BLaER1 treated with 17β-estradiol and CSF1 and Interleukin-3, amounts not matched to agents 10 nM and 100 nM (cell line): ENCODE measurements at regions not wholly inside any gene's neighbourhood (a gene's known extent, or its start where the extent isn't known, plus 50 kb on each side); places are given as distances from the start of the nearest gene placed in this dataset.
"Not testable (repeated sequence)": the region's sequence is repeated elsewhere in the genome, so short reads cannot be mapped to it uniquely, and the experiment has no call there.

Experiments
- H3K27ac ChIP-seq, 11 experiments: shearing (Covaris generic); formaldehyde crosslinking; 2 replicates each; pipeline ENCODE4 v1.8.1; 2022
- H3K27me3 ChIP-seq, 11 experiments: shearing (Covaris generic); formaldehyde crosslinking; 2 replicates each; pipeline ENCODE4 v1.8.1; 2022
- H3K36me3 ChIP-seq, 11 experiments: shearing (Covaris generic); formaldehyde crosslinking; 2 replicates each; pipeline ENCODE4 v1.8.1; 2022
- H3K4me1 ChIP-seq, 10 experiments: shearing (Covaris generic); formaldehyde crosslinking; 2 replicates each; pipeline ENCODE4 v1.8.1; 2022
- H3K4me2 ChIP-seq, 11 experiments: shearing (Covaris generic); formaldehyde crosslinking; 2 replicates each; pipeline ENCODE4 v1.8.1; 2022
- H3K4me3 ChIP-seq, 10 experiments: shearing (Covaris generic); formaldehyde crosslinking; 2 replicates each; pipeline ENCODE4 v1.8.1; 2022
- H3K9ac ChIP-seq, 11 experiments: shearing (Covaris generic); formaldehyde crosslinking; 2 replicates each; pipeline ENCODE4 v1.8.1; 2022
- H3K9me3 ChIP-seq, 11 experiments: shearing (Covaris generic); formaldehyde crosslinking; replicated peaks in 1 of 11; 2 replicates each; pipeline ENCODE4 v1.8.1; 2022
- H4K20me1 ChIP-seq, 11 experiments: shearing (Covaris generic); formaldehyde crosslinking; 2 replicates each; pipeline ENCODE4 v1.8.1; 2022
- Cebpa-rat ChIP-seq, 11 experiments: shearing (Covaris generic); IDR thresholded peaks; 2 replicates each; pipeline ENCODE4 v1.8.1; 2022

DNA sequence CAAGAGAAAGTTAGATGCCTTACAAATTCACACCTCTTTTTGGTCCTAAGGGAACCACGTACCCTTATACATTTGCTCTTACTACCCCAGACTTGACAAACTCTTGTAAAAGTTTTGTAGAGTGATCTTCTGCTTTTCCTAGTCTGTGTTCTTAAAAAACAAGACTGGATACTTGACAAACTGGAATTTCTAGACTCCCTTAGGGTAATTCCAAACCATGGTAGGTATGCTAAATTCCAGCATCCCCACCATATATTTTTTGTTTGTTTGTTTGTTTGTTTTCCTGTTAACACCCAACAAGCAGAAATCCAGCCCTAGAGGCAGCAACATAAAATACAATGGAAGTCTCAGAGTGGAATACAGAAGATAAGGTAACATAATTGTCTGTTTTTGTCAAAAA, 280.7 kb upstream of the NR2F2 start:
- Histone ChIP-seq H3K27ac (no peak overlapping the region), H3K4me1 (peaks cover 15 to 52% (median 17%) of the 10 kb centered on the region in 10 experiments), H3K9ac (no peak overlapping the region), H3K9me3 (peaks cover 0 to 6% (median 0%) of the 10 kb centered on the region in 11 experiments; a peak in 4 of 22 replicates), H3K36me3 (no peaks in the 10 kb centered on the region), H3K4me2 (no peak overlapping the region), H3K27me3 (peaks cover 0 to 33% (median 5%) of the 10 kb centered on the region in 11 experiments; a peak in 8 of 22 replicates), H3K4me3 (no peak overlapping the region), H4K20me1 (no peaks in the 10 kb centered on the region; a peak in 1 of 22 replicates)
- TF ChIP-seq Cebpa-rat (IDR thresholded peaks at IDR 0.05), result no peak

DNA sequence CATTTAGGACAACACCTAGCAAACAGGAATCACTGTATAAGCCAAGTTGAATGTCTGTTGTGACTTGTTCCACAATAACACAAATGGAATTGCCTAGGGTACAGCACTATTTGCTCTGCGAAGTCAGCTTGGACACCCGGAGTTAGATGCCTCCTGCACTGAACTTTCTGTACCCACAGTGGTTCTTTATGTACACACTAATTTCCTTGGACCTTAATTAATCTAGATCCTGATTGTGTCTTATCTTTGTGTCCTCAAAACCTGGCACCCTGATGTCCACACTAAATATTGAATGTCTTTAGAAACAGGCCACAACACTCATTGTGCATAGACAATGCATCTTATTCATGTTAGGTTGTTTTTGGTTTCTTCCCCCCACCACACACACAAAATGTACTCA, 278.9 kb upstream of the NR2F2 start:
- H4K20me1 ChIP-seq, result no peaks in the 10 kb centered on the region; a peak in 1 of 22 replicates
- no peak overlapping the region for H3K4me3 ChIP-seq
- H3K36me3 ChIP-seq, result no peaks in the 10 kb centered on the region
- no peak for TF ChIP-seq Cebpa-rat (IDR thresholded peaks at IDR 0.05)
- H3K4me2 ChIP-seq, result no peak overlapping the region
- peaks cover 11 to 43% (median 16%) of the 10 kb centered on the region in 10 experiments for H3K4me1 ChIP-seq
- peaks cover 0 to 33% (median 5%) of the 10 kb centered on the region in 11 experiments; a peak in 8 of 22 replicates for H3K27me3 ChIP-seq
- H3K9ac ChIP-seq, result no peak overlapping the region
- H3K27ac ChIP-seq, result no peak overlapping the region
- H3K9me3 ChIP-seq, result peaks cover 0 to 8% (median 0%) of the 10 kb centered on the region in 11 experiments; a peak in 6 of 22 replicates

DNA sequence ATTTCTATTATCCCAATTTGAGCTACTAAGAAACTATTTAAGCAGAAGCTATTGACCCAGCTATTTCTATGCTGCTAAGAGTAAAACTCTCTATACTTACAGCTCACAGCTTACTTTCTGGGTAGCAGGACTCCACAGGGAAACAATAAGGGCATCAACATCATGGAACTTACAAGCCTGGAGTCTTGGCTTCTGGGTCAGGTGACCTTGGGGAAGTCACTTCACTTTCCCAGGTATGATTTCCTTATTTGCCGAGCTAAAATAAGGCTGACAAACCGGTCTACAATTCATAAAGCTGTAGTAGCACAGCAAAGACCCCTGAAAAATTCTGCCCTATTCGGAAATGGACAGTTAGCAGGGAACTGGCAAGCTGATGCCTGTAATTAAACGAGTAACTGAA, 278.3 kb upstream of the NR2F2 start:
- Histone ChIP-seq H3K9me3 (peaks cover 0 to 13% (median 0%) of the 10 kb centered on the region in 11 experiments; a peak in 6 of 22 replicates), H3K9ac (no peak overlapping the region), H3K36me3 (no peaks in the 10 kb centered on the region), H3K27me3 (peaks cover 0 to 33% (median 5%) of the 10 kb centered on the region in 11 experiments; a peak in 8 of 22 replicates), H3K4me3 (no peak overlapping the region), H3K27ac (no peak overlapping the region), H3K4me2 (no peak overlapping the region), H3K4me1 (peaks cover 8 to 43% (median 10%) of the 10 kb centered on the region in 10 experiments), H4K20me1 (no peaks in the 10 kb centered on the region; a peak in 1 of 22 replicates)
- TF ChIP-seq Cebpa-rat (IDR thresholded peaks at IDR 0.05), result no peak

DNA sequence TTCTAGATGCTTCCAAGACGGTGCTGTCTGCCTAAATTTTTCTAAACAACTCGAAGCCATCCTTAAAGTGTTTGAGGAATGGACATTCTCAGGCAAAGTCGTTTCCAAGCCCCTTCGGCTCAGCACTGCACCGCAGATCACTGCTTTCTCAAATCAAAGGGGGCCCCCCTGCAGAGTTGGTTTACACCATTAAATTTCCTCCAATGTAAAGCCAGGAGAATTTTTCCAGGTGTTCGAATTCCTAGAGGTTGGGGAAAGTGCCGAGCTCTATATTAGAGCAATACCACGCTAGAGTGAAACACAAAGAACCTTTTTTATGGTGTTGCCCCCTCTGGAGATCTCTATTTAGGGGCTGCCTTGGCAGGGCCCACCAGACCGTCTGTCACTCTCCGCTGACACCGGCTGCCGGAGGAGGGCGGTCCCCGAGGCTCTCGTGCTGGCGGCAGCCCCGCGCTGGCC, 277.9 kb upstream of the NR2F2 start:
- Histone ChIP-seq H3K36me3 (no peaks in the 10 kb centered on the region), H3K4me2 (no peak overlapping the region), H3K9me3 (peaks cover 0 to 13% (median 0%) of the 10 kb centered on the region in 11 experiments; a peak in 6 of 22 replicates), H4K20me1 (no peaks in the 10 kb centered on the region; a peak in 1 of 22 replicates), H3K27ac (no peak overlapping the region), H3K9ac (no peak overlapping the region), H3K4me1 (peaks cover 6 to 43% (median 9%) of the 10 kb centered on the region in 10 experiments), H3K27me3 (peaks cover 0 to 33% (median 5%) of the 10 kb centered on the region in 11 experiments; a peak in 8 of 22 replicates), H3K4me3 (no peak overlapping the region)
- TF ChIP-seq Cebpa-rat (IDR thresholded peaks at IDR 0.05), result no peak

DNA sequence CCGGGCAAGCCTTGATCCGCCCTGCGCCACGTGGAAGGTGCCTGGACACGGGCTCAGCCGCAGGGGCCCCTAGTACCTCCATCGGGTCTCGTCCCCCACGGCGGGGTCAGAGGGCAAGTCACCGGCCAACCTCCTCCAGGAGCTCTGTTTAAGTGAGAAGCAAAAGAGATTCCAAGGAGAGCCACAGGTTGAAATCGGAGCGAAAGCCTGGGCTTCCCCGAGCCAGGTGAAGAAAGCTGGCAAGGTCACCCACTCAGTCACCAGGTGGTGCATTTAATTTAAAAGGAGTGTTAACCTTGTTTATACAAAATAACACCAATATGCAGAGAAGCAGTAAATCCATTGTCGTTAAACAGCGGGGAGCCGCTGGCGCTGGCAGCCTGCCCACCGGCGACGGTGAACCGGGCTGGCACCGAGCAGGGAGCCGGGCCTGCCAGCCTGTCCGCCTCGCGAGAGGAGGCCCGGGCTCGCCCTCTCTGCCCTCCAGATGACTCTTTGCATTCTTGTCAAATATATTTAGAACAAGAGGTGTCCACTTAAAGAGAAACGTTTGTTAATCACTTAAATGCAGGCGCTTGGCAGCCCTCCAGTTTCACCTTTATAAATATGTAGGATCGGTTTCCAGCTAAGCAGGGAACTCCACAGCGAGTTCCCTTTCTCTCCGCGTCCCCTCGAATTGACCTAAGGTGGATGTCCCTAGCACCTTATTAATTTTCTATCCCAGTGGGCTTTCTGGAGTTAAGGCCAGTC, 277.3 kb upstream of the NR2F2 start:
- peak overlapping the region in 3 of 11 experiments; percentile 16 to 54 (median 51); a peak in 5 of 22 replicates for H3K4me2 ChIP-seq
- peaks cover 0 to 13% (median 0%) of the 10 kb centered on the region in 11 experiments; a peak in 6 of 22 replicates for H3K9me3 ChIP-seq
- H3K4me3 ChIP-seq, result no peak overlapping the region
- no peak for TF ChIP-seq Cebpa-rat (IDR thresholded peaks at IDR 0.05)
- peaks cover 9 to 43% (median 11%) of the 10 kb centered on the region in 10 experiments; a peak in 19 of 20 replicates for H3K4me1 ChIP-seq
- no peak overlapping the region for H3K27ac ChIP-seq
- peaks cover 0 to 33% (median 5%) of the 10 kb centered on the region in 11 experiments; a peak in 8 of 22 replicates for H3K27me3 ChIP-seq
- H3K9ac ChIP-seq, result peak overlapping the region in 1 of 11 experiments; percentile 23; a peak in 1 of 22 replicates
- no peaks in the 10 kb centered on the region for H3K36me3 ChIP-seq
- H4K20me1 ChIP-seq, result no peaks in the 10 kb centered on the region; a peak in 1 of 22 replicates

DNA sequence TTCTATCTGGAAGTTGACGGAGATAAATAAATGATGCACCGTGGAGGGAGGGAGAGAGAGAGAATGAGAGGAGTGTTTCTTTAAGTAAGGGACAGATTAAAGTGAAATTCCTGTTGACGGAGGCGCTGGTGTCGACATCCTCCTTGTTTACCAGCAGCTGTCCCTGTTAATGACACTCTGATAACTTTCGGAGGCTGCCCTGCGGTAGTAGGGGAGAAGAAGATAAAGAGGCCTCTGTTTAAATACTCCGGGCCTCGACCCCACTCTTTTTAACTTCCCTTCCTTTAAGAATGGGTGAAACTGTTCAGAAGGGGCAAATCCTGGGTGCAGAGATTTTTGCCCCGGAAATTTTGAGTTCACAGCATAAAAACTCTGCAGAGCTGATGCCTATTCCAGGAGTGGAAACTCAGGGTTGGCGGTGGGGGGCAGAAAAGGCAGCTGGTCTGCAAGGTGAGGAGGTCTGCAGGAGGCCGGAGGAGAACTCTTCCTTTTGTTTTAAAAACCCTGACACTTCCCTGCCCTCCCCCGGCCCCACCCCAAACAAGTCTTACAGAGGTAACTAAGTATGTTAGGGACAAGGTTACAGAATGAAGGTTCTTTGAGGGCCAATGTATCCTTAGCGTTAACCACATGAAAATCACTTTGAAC, 276.6 kb upstream of the NR2F2 start:
- H3K27ac ChIP-seq, result no peak overlapping the region
- TF ChIP-seq Cebpa-rat (IDR thresholded peaks at IDR 0.05), result no peak
- H3K36me3 ChIP-seq, result no peaks in the 10 kb centered on the region
- H3K4me1 ChIP-seq, result peaks cover 14 to 42% (median 17%) of the 10 kb centered on the region in 10 experiments; a peak in 19 of 20 replicates
- H3K4me2 ChIP-seq, result peak overlapping the region in 3 of 11 experiments; percentile 16 to 54 (median 51); a peak in 6 of 22 replicates
- peaks cover 0 to 27% (median 5%) of the 10 kb centered on the region in 11 experiments; a peak in 8 of 22 replicates for H3K27me3 ChIP-seq
- H3K4me3 ChIP-seq, result no peak overlapping the region
- peaks cover 0 to 13% (median 0%) of the 10 kb centered on the region in 11 experiments; a peak in 6 of 22 replicates for H3K9me3 ChIP-seq
- no peaks in the 10 kb centered on the region; a peak in 1 of 22 replicates for H4K20me1 ChIP-seq
- H3K9ac ChIP-seq, result peak overlapping the region in 1 of 11 experiments; percentile 23; a peak in 1 of 22 replicates

DNA sequence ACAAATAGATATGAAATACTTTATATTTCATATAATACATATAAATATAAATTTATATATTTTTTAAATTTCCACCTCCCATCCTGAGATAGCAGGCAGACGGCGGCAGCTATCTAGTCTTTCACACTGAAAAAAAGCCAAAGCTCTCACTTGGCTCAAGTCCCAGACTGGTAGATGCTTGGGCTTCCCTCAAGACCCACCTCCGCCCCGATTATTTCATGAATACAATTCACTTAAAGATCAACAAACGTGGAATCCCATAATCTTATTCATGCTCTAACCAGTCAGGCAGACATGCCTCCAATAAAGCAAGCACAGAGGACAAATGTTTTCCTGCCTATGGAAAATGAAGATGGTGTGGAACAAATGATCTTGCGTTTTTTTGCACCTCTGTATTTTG, 275.9 kb upstream of the NR2F2 start:
- Histone ChIP-seq H3K4me2 (no peak overlapping the region), H3K9ac (no peak overlapping the region), H4K20me1 (no peaks in the 10 kb centered on the region; a peak in 1 of 22 replicates), H3K27me3 (peaks cover 0 to 26% (median 5%) of the 10 kb centered on the region in 11 experiments; a peak in 8 of 22 replicates), H3K4me1 (peaks cover 17 to 45% (median 22%) of the 10 kb centered on the region in 10 experiments; a peak in 19 of 20 replicates), H3K4me3 (no peak overlapping the region), H3K36me3 (no peaks in the 10 kb centered on the region), H3K9me3 (peaks cover 0 to 13% (median 0%) of the 10 kb centered on the region in 11 experiments; a peak in 6 of 22 replicates), H3K27ac (no peak overlapping the region)
- no peak for TF ChIP-seq Cebpa-rat (IDR thresholded peaks at IDR 0.05)

DNA sequence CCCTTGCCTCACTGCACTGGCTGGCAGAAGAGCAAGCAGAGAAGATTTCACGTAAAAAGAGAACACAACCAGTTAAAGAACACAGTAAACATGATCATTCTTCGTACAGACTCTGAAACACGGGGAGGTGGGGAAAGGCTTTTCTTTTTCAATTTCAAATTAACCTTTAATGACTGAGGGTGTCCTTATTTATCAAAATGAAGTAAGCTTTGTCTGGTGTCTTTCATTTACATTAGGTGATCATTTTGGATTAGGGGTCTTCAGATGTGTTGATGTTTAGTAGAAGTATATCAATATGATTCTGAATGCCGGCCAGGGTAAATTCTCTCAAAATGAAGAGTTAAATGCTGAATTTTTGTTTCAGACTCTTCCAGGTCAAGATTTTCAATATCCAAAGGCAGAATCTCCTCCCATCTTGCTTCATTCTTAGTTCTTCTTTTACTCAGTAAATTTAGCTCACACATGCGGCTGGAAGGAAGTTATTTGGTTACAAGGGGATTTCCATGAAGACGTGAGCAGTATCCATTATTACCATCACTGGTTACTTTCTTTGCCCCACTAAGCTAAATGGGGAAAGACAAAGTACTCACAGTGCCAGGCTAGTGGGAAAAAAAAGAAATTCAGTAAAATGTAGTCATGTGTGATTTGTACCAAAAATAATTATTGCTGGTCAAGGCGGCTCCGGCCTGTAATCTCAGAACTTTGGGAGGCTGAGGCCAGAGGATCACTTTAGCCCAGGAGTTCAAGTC, 272.2 kb upstream of the NR2F2 start:
- peak overlapping the region in 4 of 11 experiments; percentile 50 to 76 (median 72); a peak in 8 of 22 replicates for H3K9ac ChIP-seq
- no peaks in the 10 kb centered on the region for H4K20me1 ChIP-seq
- H3K27me3 ChIP-seq, result peaks cover 0 to 11% (median 5%) of the 10 kb centered on the region in 11 experiments; a peak in 8 of 22 replicates

DNA sequence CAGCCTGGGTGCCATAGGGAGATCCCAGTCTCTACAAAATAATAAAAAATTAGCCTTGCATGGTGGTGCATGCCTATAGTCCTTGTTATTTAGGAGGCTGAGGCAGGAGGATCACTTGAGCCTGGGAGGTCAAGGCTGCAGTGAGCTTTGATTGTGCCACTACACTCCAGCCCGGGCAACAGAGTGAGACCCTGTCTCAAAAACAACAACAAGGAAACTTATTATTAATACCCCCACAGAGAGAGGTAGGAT, 271.7 kb upstream of the NR2F2 start:
- peak overlapping the region; percentile 29 to 76 (median 56) for H3K4me2 ChIP-seq
- H3K4me1 ChIP-seq, result peaks cover 17 to 50% (median 23%) of the 10 kb centered on the region in 10 experiments; a peak in 19 of 20 replicates
- H3K9me3 ChIP-seq, result peaks cover 0 to 23% (median 0%) of the 10 kb centered on the region in 11 experiments; a peak in 7 of 22 replicates
- H3K9ac ChIP-seq, result peak overlapping the region in 4 of 11 experiments; percentile 50 to 70 (median 63); a peak in 8 of 22 replicates
- not testable (repeated sequence) for H3K4me3 ChIP-seq, H3K27me3 ChIP-seq, H4K20me1 ChIP-seq, H3K36me3 ChIP-seq
- peak overlapping the region; percentile 20 to 95 (median 64); a peak in 18 of 22 replicates for H3K27ac ChIP-seq

More for the DNA sequence above, 272.2 kb upstream of the NR2F2 start:
- H3K4me2 ChIP-seq, result peak overlapping the region; percentile 29 to 89 (median 56)
- no peaks in the 10 kb centered on the region for H3K36me3 ChIP-seq
- no peak for TF ChIP-seq Cebpa-rat (IDR thresholded peaks at IDR 0.05)
- peaks cover 17 to 55% (median 23%) of the 10 kb centered on the region in 10 experiments; a peak in 19 of 20 replicates for H3K4me1 ChIP-seq
- no peak overlapping the region for H3K4me3 ChIP-seq
- H3K27ac ChIP-seq, result peak overlapping the region; percentile 20 to 95 (median 66); a peak in 19 of 22 replicates
- H3K9me3 ChIP-seq, result peaks cover 0 to 20% (median 0%) of the 10 kb centered on the region in 11 experiments; a peak in 8 of 22 replicates

DNA sequence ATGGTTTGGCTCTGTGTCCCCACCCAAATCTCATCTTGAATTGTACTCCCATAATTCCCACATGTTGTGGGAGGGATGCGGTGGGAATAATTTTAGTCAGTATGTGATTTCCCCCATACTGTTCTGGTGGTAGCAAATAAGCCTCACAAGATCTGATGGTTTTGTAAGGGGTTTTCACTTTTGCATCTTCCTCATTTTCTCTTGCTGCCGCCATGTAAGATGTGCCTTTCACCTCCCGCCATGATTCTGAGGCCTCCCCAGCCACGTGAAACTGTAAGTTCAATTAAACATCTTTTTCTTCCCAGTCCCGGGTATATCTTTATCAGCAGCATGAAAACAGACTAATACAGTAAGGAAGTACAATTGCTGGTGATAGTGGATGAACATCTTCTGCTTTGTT, 269.9 kb upstream of the NR2F2 start:
- not testable (repeated sequence) for H3K27me3 ChIP-seq, H3K9ac ChIP-seq, H3K36me3 ChIP-seq, H4K20me1 ChIP-seq, H3K4me3 ChIP-seq, H3K27ac ChIP-seq
- peaks cover 0 to 31% (median 0%) of the 10 kb centered on the region in 11 experiments; a peak in 8 of 22 replicates for H3K9me3 ChIP-seq
- peak overlapping the region in 1 of 11 experiments; percentile 68; a peak in 1 of 22 replicates for H3K4me2 ChIP-seq
- peaks cover 17 to 47% (median 23%) of the 10 kb centered on the region in 10 experiments; a peak in 19 of 20 replicates for H3K4me1 ChIP-seq
